HUDEP-2 (cell line): ENCODE measurements at regions not wholly inside any gene's neighbourhood (a gene's known extent, or its start where the extent isn't known, plus 50 kb on each side); places are given as distances from the start of the nearest gene placed in this dataset.

Source experiments
- DNase-seq, 76 experiments: peaks; one replicate each; lab custom pipeline; 2025; ENCODE audit not compliant: unreplicated experiment in 76 of 76; lab: John Stamatoyannopoulos, UW

DNA sequence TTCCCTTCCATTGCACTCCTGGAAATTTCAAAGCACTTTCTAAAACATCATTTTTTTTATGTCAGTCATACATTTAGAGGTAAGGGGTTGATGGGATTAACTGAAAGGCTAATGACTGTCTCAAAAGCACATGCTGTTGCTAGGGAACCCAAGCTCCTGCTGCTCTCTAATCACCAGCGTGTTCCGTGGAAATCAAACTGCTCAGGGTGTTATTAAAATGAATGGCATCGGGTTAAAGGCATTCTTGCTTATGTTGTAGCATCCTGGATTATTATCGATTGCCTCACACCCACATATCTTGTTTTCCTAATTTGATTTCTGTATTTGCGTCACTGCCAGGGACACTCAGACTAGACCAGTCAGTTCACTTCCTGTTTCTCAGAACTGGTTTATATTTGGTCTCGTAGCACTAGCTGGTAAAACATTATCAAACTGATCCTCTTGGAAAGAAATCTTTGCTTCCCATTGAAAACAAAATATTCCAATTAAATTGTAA lies 216.5 kb upstream of the MKLN1 start:
- no peak for DNase-seq

DNA sequence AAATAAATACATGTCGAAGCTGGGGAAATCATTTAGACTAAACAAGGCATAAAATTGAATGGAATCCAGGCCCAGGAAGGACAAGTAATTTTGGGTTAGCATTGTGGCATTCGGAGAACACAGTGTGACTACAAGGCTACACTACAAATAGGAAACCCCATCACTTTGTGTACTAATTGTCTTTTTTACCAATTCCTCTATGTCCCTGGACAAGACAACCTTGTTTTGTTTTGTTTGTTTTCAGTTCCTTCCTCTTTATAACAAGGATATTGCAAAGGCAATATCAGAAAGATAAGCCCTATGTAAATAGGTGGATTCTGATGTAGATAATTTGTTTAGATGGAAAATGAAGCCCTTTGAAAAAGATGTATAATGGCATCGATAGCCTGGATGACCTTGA lies 215.9 kb upstream of the MKLN1 start:
- DNase-seq: no peak

DNA sequence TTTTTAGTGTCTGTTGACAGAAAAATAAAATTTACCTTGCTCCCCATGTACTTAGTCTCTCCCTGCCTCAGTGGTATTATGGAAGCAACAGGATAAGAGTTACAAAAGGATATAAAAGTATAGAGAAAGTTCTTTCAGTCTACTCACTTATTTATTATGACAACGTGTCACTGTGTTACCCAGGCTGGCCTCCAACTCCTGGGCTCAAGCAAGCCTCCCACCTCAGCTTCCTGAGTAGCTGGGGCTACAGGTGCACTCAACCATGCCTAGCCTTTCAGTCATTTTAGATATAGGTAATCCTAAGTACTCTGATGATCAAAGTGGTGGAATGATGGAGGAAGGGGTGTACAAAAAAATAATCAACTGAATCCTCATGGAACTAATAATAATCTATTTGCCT lies 215.2 kb upstream of the MKLN1 start:
- DNase-seq: no peak

DNA sequence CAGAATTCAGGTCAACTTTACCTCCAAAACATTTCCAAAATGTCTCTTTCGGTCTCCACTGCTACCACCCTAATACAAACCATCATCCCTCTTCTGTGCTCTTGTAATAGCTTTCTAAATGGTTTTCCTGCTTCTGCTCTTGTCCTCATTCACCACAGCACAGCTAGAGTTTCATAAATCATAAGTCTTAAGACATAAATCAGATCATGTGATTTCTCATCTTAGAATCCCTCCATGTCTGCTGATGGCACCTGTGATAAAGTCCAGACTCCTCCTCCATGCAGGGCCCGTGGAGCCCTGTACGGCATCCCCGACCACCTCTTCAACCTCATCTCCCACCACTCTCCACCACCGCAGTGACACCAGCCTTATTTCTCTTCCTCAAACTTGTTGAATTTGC lies 212.3 kb upstream of the MKLN1 start:
- DNase-seq: no peak

DNA sequence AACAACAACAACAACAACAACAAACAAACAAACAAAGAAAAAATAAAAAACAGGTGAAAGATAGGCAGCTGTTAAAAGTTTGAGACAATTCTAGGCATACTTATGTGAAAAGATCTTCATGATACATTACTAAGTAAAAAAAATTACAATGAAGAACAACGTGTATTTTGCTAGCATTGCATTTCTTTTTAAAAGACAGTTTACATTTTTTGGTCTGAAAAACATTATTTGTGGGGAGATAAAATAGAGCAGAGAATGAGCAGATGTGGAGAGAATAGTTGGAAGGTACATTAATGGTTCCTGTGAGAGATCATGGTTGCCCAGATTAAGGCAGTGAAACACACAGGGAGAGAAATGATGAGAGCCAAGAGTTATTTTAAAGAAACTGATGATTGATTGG lies 210.2 kb upstream of the MKLN1 start:
- no peak for DNase-seq

DNA sequence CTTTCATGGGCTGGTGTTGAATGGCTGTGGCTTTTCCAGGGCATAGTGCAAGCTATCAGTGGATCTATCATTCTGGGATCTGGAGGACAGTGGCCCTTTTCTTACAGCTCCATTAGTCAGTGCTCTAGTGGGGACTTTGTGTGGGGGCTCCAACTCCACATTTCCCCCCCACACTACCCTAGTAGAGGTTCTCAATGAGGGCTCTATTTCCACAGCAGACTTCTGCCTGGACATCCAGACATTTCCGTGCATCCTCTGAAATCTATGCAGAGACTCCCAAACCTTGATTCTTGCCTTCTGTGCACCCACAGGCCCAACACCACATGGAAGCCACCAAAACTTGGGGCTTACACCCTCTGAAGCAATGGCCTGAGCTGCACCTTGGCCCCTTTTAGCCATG lies 208.3 kb upstream of the MKLN1 start:
- no peak for DNase-seq

DNA sequence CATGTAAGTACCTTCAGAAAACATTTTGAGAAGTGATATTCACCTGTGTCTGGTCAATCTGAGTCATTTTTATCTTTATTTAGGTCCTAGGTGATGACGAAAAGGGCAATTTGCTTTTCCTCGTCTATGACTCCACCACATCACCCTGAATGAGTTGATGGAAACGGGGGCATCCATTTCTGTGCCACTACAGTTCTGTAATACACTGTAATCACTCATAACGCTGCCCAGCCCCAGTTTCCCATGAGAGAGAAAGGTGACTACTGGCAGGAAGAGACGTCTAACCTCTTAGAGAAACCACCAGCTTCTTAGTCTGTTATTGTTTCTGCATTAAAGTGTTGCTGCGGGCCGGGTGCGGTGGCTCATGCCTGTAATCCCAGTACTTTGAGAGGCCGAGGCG lies 205.3 kb upstream of the MKLN1 start:
- no peak for DNase-seq

DNA sequence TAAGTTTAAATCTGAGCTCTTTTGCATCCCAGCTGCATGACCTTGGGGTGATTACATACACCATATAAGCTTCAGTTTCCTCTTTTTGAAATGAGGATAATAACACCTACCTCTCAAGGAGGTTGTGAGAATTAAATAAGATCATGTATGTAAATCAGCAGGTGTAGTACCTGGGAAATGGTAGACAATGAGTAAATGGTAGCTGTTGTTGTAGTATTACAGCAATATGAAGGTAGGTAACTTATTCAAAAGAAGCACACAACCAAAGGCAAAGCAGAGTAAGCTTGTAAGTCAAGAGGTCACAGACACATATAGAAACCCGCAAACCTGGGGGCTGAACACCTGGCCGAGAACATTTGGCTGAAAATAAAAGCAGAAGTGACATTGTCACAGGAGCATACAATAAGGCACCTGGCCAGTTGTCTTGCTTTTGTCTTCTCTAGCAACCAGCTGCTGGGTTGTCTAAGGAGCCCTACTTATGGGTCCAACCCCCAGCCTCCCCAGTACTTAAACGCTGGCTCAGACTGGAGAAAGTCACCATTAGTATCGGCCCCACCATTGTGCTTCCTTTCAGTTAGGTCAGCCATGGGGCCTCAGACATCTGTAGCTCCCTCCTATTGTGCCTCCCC lies 203.6 kb upstream of the MKLN1 start:
- DNase-seq: no peak

DNA sequence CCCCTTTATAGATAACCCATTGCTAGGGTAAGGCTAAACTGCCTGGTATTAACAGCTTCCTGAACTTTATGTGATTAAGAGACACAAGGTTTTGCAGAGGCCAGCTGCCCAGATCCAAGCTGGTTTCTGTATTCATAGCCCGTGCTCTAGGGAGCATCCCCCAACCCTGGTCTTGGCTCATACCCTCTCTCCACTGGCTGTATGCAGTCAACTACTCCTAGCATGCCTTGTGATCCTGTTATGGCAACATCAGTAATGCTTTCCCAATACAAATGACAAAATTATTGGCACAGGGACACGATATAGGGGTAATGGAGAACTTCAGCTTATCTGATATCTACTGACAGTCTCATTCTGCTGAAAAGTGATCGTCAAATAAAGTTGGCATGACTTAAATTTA lies 202.8 kb upstream of the MKLN1 start:
- DNase-seq: no peak

DNA sequence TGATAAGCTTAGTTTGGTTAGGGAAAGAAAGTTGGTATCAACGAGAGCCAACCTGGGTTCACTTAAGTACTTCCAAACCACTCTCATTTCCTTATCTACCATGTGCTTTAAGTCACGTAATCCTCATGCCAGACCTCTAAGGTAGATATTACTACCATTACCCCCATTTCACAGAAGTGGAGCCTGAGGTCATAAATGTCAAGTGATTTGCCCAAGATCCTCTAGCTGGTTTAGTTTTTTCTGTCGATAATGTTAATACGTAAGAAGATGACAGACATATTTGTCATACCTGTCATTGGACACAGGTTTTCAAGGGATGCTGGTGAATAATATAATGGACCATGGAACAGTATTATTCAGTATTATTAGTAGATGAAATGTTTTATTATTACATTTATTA lies 197.4 kb upstream of the MKLN1 start:
- no peak for DNase-seq

DNA sequence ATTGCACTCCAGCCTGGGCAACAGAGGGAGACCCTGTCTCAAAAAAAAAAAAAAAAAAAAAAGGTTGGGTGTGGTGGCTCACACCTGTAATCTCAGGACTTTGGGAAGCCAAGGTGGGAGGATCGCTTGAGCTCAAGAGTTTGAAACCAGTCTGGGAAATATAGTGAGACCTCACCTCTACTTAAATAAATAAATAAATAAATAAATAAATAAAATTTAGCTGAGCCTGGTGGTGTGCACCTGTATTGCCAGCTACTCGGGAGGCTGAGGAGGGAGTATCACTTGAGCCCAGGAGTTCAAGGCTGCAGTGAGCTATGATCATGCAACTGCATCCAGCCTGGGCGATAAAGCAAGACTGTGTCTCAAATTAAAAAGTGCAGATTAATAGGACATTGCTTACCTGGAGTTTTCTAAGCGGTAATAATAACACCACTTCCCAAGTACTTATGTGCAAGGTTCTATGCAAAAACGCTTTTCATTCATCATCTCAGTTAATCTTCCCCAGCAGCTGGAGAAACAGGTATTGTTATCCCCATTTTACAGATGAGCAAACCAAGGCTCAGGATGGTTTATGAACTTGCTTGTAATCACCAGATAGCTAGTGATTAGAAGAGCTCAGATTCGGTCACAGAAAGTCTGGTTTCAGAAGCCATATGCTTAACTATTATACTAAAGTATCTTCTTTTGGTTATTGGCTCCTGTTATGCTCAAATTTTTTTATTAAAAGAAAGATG lies 196.5 kb upstream of the MKLN1 start:
- no peak for DNase-seq

DNA sequence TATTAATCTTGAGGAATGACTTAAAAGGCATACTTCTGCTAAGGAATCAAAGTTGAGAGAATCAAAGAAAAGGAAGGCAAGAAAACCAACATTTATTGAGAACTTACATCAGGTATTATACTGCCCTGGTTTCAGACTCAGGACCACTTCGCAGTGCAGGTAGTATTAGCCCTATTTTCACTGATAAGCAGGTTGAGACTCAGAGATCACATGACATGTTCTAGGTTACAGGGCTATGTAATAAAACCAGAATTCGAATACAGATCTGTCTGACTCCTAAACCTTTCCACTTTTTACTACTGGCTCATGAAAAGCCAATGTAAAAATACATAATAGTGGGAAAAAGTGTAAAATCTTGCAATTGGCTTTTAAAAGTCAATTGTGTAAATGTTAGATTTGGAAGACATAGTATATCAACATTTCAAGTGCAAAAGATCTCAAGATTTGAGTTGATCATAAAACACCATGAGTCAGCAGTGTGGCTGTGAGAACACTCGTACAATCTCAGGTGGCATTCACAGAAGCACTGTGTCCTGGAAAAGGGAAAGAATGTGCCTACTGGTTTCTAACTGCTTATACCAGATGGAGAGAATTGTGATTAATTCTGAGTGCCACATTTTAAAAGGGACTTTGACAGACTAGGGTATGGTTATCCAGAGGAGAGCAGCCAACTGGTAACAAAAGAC lies 195.8 kb upstream of the MKLN1 start:
- no peak for DNase-seq

DNA sequence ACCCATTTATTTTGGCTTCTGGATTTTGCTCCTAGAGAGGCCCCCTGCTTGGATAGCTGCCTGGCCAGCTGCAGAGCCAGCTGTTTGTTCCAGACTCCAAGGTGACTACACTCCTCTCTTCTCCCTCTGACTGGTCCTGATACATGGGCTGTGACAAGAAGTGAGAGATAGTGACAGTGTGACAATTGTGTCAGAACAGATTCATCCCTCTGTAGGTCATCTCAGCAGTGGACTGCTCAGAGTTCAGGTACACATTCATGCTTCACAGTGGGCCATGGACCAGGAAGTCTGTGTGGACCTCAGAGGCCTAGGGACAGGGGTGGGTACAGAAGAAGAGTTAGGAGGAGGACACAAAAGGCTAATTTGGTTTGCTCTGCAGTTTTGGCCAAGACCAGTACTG lies 188.2 kb upstream of the MKLN1 start:
- no peak for DNase-seq

DNA sequence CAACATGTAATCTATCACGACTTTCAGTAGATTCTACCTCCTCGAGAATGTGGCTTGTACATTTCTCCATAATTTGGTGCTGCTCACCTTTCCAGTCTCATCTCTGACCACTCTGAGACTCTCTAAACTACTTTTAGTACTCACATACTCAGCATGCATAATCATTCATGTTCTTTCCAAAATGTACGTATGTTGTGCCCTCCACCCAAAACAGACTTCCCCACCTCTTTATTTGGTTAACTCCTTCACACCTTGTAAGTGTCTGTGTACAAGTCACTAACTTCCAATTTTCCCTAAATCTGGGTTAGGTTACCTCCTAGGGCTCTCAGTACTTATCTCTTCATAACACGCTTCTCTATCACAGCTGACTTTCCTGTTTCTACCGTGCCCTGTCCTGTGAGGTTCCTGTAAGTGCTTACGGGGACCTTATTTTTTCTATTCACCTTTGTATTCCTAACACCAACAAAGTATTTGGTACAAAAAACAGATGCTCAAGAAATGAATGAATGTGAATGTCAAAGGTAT lies 186.2 kb upstream of the MKLN1 start:
- no peak for DNase-seq

DNA sequence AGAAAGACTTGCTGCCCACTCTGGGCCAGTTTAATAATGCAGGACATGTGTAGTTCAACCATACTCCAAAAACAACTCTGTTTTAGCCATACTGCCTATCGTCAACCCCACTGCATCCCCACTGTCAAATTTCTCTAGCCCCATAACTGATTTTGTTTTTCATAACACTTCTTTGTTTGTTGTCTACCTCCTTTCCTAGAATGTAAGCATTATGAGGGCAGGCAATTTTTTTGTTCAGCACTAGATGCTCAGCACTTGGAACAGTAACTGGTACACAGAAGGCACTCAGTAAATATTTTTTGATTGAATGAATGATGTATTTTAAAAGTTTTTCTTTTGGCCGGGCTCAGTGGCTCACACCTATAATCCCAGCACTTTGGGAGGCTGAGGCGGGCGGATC lies 183.8 kb upstream of the MKLN1 start:
- no peak for DNase-seq

DNA sequence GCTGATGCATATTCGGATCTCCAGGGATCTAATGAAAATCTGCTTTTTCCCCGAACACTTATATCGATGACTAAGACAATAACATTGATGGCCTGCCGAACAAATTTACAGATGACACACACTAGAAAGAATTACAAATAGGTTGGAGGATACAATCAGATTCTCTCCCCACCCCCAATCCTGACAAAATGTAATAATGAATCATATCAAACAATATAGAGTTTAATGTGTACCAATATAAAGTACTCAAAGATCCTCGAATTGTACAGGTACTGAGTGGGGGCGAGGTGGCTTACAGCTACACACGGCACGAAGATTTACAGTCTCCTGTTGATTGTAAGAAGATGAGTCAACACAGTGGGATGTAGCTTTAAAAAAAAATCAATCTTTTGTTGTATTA lies 182.7 kb upstream of the MKLN1 start:
- DNase-seq: no peak

DNA sequence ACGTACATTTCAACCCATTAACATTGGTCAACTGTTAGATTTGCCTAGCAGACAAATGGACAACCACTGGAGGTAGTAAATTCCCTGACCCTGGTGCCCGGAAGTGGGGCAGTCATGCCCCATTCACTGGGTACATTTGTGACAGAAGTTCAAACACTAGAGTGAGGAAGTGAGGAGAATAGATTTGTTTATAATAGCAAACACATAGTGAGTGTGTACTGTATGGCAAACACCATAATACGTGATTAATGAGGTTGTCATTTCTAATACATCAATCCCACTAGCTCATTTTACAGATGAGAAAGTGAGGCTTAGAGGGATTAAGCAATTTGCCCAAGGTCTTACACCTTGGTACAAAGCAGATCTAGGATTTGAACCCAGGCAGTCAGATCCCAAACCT lies 181.9 kb upstream of the MKLN1 start:
- DNase-seq: no peak

DNA sequence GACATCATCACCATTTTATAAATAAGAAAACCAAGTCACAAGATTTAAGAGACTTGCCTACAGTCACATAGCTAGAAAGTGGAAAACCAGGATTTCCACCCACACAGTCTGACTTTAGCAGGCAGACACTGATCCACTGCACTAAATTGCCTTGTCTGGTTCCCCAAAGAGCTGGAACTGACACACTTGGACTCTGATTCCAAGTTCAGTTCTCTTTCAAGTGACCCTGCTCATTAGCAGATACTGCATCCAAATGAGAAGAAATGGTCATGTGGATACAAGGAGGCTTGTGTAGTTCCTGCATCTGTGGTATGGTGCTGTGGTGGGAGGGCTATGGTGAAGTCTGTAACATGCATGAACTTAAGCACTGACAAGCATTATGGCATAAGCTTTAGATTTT lies 180.1 kb upstream of the MKLN1 start:
- no peak for DNase-seq

DNA sequence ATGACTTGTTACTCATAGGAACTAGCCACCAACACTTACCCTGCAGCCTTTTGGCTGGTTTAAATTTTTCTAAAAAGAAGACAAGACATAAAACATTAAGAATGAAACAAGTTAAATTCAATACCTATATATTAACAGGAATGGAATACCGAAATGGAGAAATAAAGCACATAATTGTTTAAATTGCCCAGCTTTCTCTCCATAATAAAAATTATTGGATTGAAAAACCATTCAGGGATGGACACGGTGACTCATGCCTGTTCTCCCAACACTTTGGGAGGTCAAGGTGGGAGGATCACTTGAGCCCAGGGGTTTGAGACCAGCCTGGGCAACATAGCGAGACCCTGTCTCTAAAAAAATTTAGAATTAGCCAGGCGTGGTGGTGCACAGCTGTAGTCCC lies 179.4 kb upstream of the MKLN1 start:
- DNase-seq: no peak

DNA sequence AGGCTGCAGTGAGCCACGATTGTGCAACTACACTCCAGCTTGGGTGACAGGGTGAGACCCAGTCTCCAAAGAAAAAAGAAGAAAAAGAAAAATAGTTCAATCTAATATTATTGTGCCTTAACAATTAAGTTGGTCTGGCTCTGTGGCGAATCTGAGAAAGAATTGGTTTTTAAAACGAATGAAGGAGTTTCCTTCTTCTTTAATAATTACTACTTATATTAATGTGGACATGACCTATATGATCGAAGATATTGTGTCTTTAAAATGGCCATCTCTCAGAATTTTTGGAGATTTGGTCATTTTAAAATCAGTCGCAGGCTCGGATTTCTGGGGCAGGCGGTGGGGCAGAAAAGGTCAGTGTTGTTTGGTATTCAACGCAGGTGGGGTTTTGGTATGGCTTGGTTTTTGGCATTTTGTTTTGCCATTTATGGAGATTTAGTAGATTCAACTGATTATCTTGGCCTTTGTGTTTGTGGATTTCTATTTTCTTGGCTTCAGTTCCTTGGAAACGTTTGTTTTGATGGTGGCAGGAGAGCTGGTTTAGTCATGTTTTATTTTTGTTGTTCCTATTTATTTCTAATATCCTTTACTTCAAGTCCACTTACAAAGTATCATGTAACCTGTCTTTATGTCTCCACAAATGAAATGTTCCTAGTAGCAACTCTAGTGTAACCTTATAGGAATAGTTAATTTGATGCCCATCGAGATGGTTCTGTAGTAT lies 178.8 kb upstream of the MKLN1 start:
- no peak for DNase-seq

DNA sequence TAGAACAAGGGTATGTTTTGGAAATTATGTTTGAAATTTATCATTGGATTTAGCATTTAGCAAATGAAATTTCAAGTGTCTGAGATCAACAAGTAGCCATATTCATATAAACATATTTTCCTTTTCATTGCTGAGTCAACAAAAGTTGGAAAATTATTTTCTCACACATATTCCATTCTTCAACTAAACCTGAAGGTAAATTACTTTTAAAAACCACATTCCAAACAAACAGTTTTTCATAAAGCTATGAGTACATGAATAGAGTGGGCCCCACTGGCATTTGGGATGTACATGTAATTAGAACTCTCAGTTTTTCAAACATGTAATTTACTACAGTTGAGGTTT lies 178.3 kb upstream of the MKLN1 start:
- no peak for DNase-seq
